ENCODE measurements at regions not wholly inside any gene's neighbourhood (a gene's known extent, or its start where the extent isn't known, plus 50 kb on each side); places are given as distances from the start of the nearest gene placed in this dataset.

- DNase-seq (ENCODE audit: low read depth), result no peak
These were observed 1055.6 kb upstream of the FBXO33 start for GRCh38 chr14:40487824-40488223.

- no peak for DNase-seq (ENCODE audit: low read depth)
These were observed 1053.5 kb upstream of the FBXO33 start for GRCh38 chr14:40485688-40486087.

GRCh38 chr14:40476005-40476404 is 1043.8 kb upstream of the FBXO33 start:
- DNase-seq (ENCODE audit: low read depth), result no peak

GRCh38 chr14:40467969-40468368 is 1035.7 kb upstream of the FBXO33 start:
- DNase-seq (ENCODE audit: low read depth), result no peak

- no peak for DNase-seq (ENCODE audit: low read depth)
These were observed 1032.3 kb upstream of the FBXO33 start for GRCh38 chr14:40464531-40464930.

GRCh38 chr14:40463886-40464285 is 1031.7 kb upstream of the FBXO33 start:
- DNase-seq (ENCODE audit: low read depth), result no peak

- no peak for DNase-seq (ENCODE audit: low read depth)
These were observed 1020.4 kb upstream of the FBXO33 start for GRCh38 chr14:40452674-40453073.

GRCh38 chr14:40447017-40447416 is 1014.8 kb upstream of the FBXO33 start:
- DNase-seq (ENCODE audit: low read depth), result no peak

- no peak for DNase-seq (ENCODE audit: low read depth)
These were observed 1012.8 kb upstream of the FBXO33 start for GRCh38 chr14:40445020-40445419.

- DNase-seq (ENCODE audit: low read depth), result no peak
These were observed 1004.3 kb upstream of the FBXO33 start for GRCh38 chr14:40436551-40436950.

GRCh38 chr14:40417777-40418401 is 985.7 kb upstream of the FBXO33 start:
- DNase-seq (ENCODE audit: low read depth), result no peak

GRCh38 chr14:40416565-40416964 is 984.3 kb upstream of the FBXO33 start:
- no peak for DNase-seq (ENCODE audit: low read depth)

GRCh38 chr14:40414386-40414785 is 982.2 kb upstream of the FBXO33 start:
- DNase-seq (ENCODE audit: low read depth), result no peak

GRCh38 chr14:40413136-40413535 is 980.9 kb upstream of the FBXO33 start:
- no peak for DNase-seq (ENCODE audit: low read depth)

- DNase-seq (ENCODE audit: low read depth), result no peak
These were observed 978.5 kb upstream of the FBXO33 start for GRCh38 chr14:40410708-40411107.

- DNase-seq (ENCODE audit: low read depth), result no peak
These were observed 970.7 kb upstream of the FBXO33 start for GRCh38 chr14:40402957-40403356.

- no peak for DNase-seq (ENCODE audit: low read depth)
These were observed 966.7 kb upstream of the FBXO33 start for GRCh38 chr14:40398981-40399380.

GRCh38 chr14:40394634-40395340 is 962.6 kb upstream of the FBXO33 start:
- no peak for DNase-seq (ENCODE audit: low read depth)

GRCh38 chr14:40393143-40393542 is 960.9 kb upstream of the FBXO33 start:
- DNase-seq (ENCODE audit: low read depth), result no peak

- DNase-seq (ENCODE audit: low read depth), result no peak
These were observed 954.2 kb upstream of the FBXO33 start for GRCh38 chr14:40386433-40386832.

- DNase-seq (ENCODE audit: low read depth), result no peak
These were observed 942.0 kb upstream of the FBXO33 start for GRCh38 chr14:40374221-40374620.

GRCh38 chr14:40371011-40371410 is 938.8 kb upstream of the FBXO33 start:
- no peak for DNase-seq (ENCODE audit: low read depth)

- DNase-seq (ENCODE audit: low read depth), result no peak
These were observed 936.1 kb upstream of the FBXO33 start for GRCh38 chr14:40368314-40368713.

GRCh38 chr14:40367717-40368116 is 935.5 kb upstream of the FBXO33 start:
- no peak for DNase-seq (ENCODE audit: low read depth)
